ENCODE measurements at regions not wholly inside any gene's neighbourhood (a gene's known extent, or its start where the extent isn't known, plus 50 kb on each side); places are given as distances from the start of the nearest gene placed in this dataset.

GRCh38 chr20:11553603-11554002 is 364.1 kb upstream of the BTBD3 start:
- H3K4me3 ChIP-seq (ENCODE audit: low read depth, low read length) = no peak overlapping the region
- DNase-seq (ENCODE audit: low read depth) = no peak
- TF ChIP-seq CTCF (IDR thresholded peaks at IDR 0.05; ENCODE audit: insufficient read depth, low read depth, low read length, missing control alignments) = no peak

- DNase-seq (ENCODE audit: low read depth) = no peak
- no peak for TF ChIP-seq CTCF (IDR thresholded peaks at IDR 0.05; ENCODE audit: insufficient read depth, low read depth, low read length, missing control alignments)
- no peak overlapping the region for H3K4me3 ChIP-seq (ENCODE audit: low read depth, low read length)
These were observed 362.2 kb upstream of the BTBD3 start for GRCh38 chr20:11555510-11555909.

- no peak overlapping the region for H3K4me3 ChIP-seq (ENCODE audit: low read depth, low read length)
- TF ChIP-seq CTCF (IDR thresholded peaks at IDR 0.05; ENCODE audit: insufficient read depth, low read depth, low read length, missing control alignments) = no peak
- DNase-seq (ENCODE audit: low read depth) = no peak
These were observed 361.3 kb upstream of the BTBD3 start for GRCh38 chr20:11556410-11556809.

GRCh38 chr20:11564491-11564890 is 353.2 kb upstream of the BTBD3 start:
- DNase-seq (ENCODE audit: low read depth) = no peak
- H3K4me3 ChIP-seq (ENCODE audit: low read depth, low read length) = no peak overlapping the region
- no peak for TF ChIP-seq CTCF (IDR thresholded peaks at IDR 0.05; ENCODE audit: insufficient read depth, low read depth, low read length, missing control alignments)

GRCh38 chr20:11569163-11569562 is 348.5 kb upstream of the BTBD3 start:
- H3K4me3 ChIP-seq (ENCODE audit: low read depth, low read length) = no peak overlapping the region
- TF ChIP-seq CTCF (IDR thresholded peaks at IDR 0.05; ENCODE audit: insufficient read depth, low read depth, low read length, missing control alignments) = no peak
- no peak for DNase-seq (ENCODE audit: low read depth)

GRCh38 chr20:11573507-11573906 is 344.2 kb upstream of the BTBD3 start:
- DNase-seq (ENCODE audit: low read depth) = no peak
- TF ChIP-seq CTCF (IDR thresholded peaks at IDR 0.05; ENCODE audit: insufficient read depth, low read depth, low read length, missing control alignments) = no peak

GRCh38 chr20:11581271-11581670 is 336.4 kb upstream of the BTBD3 start:
- no peak overlapping the region for H3K4me3 ChIP-seq (ENCODE audit: low read depth, low read length)
- TF ChIP-seq CTCF (IDR thresholded peaks at IDR 0.05; ENCODE audit: insufficient read depth, low read depth, low read length, missing control alignments) = no peak
- no peak for DNase-seq (ENCODE audit: low read depth)

More at GRCh38 chr20:11573507-11573906, 344.2 kb upstream of the BTBD3 start:
- H3K4me3 ChIP-seq (ENCODE audit: low read depth, low read length) = no peak overlapping the region
